ENCODE measurements at regions not wholly inside any gene's neighbourhood (a gene's known extent, or its start where the extent isn't known, plus 50 kb on each side); places are given as distances from the start of the nearest gene placed in this dataset.
"Not testable (repeated sequence)": the region's sequence is repeated elsewhere in the genome, so short reads cannot be mapped to it uniquely, and the experiment has no call there.

- CTCF ChIA-PET = no interaction called here
- WGBS (ENCODE audit: insufficient coverage) = 63% methylated on average over 7 of the region's 7 CpGs
- Histone ChIP-seq H3K4me1 (ENCODE audit: control extremely low read depth in 1 of 4, control insufficient read depth in 4 of 4, insufficient read depth in 4 of 4, low read length in 3 of 4) (no peaks in the 10 kb centered on the region), H3K36me3 (ENCODE audit: control insufficient read depth in 4 of 4, insufficient read depth in 4 of 4, low read length in 3 of 4) (no peaks in the 10 kb centered on the region), H3K4me3 (ENCODE audit: control insufficient read depth in 1 of 7, extremely low read depth in 1 of 7, insufficient read depth in 4 of 7, low read depth in 2 of 7, low read length in 6 of 7) (no peak overlapping the region), H3K27me3 (replicated peaks in 2 of 5; ENCODE audit: control insufficient read depth in 4 of 5, insufficient read depth in 5 of 5, low read length in 4 of 5) (peaks cover 0 to 16% (median 0%) of the 10 kb centered on the region in 5 experiments), H3K9me3 (ENCODE audit: control extremely low read depth in 1 of 5, control insufficient read depth in 4 of 5, insufficient read depth in 2 of 5, low read depth in 1 of 5, low read length in 4 of 5) (no peaks in the 10 kb centered on the region), H3K27ac (ENCODE audit: insufficient read depth in 1 of 2, low read depth in 1 of 2, low read length in 2 of 2, poor library complexity in 1 of 2, severe bottlenecking in 2 of 2) (no peak overlapping the region)
- DNase-seq = no peak
- POLR2A ChIA-PET = no interaction called here
Measured at GRCh38 chr20:60785785-60786184, 466.3 kb upstream of the CDH4 start.

- no peaks in the 10 kb centered on the region for H3K36me3 ChIP-seq (ENCODE audit: control insufficient read depth in 4 of 4, insufficient read depth in 4 of 4, low read length in 3 of 4)
- peaks cover 0 to 19% (median 0%) of the 10 kb centered on the region in 5 experiments for H3K27me3 ChIP-seq (replicated peaks in 2 of 5; ENCODE audit: control insufficient read depth in 4 of 5, insufficient read depth in 5 of 5, low read length in 4 of 5)
- H3K27ac ChIP-seq (ENCODE audit: insufficient read depth in 1 of 2, low read depth in 1 of 2, low read length in 2 of 2, poor library complexity in 1 of 2, severe bottlenecking in 2 of 2) = no peak overlapping the region
- POLR2A ChIA-PET = no interaction called here
- DNase-seq = no peak
- H3K4me1 ChIP-seq (ENCODE audit: control extremely low read depth in 1 of 4, control insufficient read depth in 4 of 4, insufficient read depth in 4 of 4, low read length in 3 of 4) = no peaks in the 10 kb centered on the region
- CTCF ChIA-PET = no interaction called here
- H3K9me3 ChIP-seq (ENCODE audit: control extremely low read depth in 1 of 5, control insufficient read depth in 4 of 5, insufficient read depth in 2 of 5, low read depth in 1 of 5, low read length in 4 of 5) = no peaks in the 10 kb centered on the region
- 91% methylated on average over 4 of the region's 4 CpGs for WGBS (ENCODE audit: insufficient coverage)
- H3K4me3 ChIP-seq (ENCODE audit: control insufficient read depth in 1 of 7, extremely low read depth in 1 of 7, insufficient read depth in 4 of 7, low read depth in 2 of 7, low read length in 6 of 7) = no peak overlapping the region
Measured at GRCh38 chr20:60786686-60787217, 465.3 kb upstream of the CDH4 start.

GRCh38 chr20:60787276-60787675, 464.8 kb upstream of the CDH4 start:
- no peak overlapping the region for H3K4me3 ChIP-seq (ENCODE audit: control insufficient read depth in 1 of 7, extremely low read depth in 1 of 7, insufficient read depth in 4 of 7, low read depth in 2 of 7, low read length in 6 of 7)
- ChIA-PET POLR2A (no interaction called here), CTCF (no interaction called here)
- no peaks in the 10 kb centered on the region for H3K36me3 ChIP-seq (ENCODE audit: control insufficient read depth in 4 of 4, insufficient read depth in 4 of 4, low read length in 3 of 4)
- WGBS (ENCODE audit: insufficient coverage) = 63% methylated on average over 3 of the region's 4 CpGs
- H3K9me3 ChIP-seq (ENCODE audit: control extremely low read depth in 1 of 5, control insufficient read depth in 4 of 5, insufficient read depth in 2 of 5, low read depth in 1 of 5, low read length in 4 of 5) = no peaks in the 10 kb centered on the region
- H3K4me1 ChIP-seq (ENCODE audit: control extremely low read depth in 1 of 4, control insufficient read depth in 4 of 4, insufficient read depth in 4 of 4, low read length in 3 of 4) = no peaks in the 10 kb centered on the region
- no peak for DNase-seq
- H3K27me3 ChIP-seq (replicated peaks in 2 of 5; ENCODE audit: control insufficient read depth in 4 of 5, insufficient read depth in 5 of 5, low read length in 4 of 5) = peaks cover 0 to 19% (median 0%) of the 10 kb centered on the region in 5 experiments
- no peak overlapping the region for H3K27ac ChIP-seq (ENCODE audit: insufficient read depth in 1 of 2, low read depth in 1 of 2, low read length in 2 of 2, poor library complexity in 1 of 2, severe bottlenecking in 2 of 2)

- no peak overlapping the region for H3K4me3 ChIP-seq (ENCODE audit: control insufficient read depth in 1 of 7, extremely low read depth in 1 of 7, insufficient read depth in 4 of 7, low read depth in 2 of 7, low read length in 6 of 7)
- H3K27me3 ChIP-seq (replicated peaks in 2 of 5; ENCODE audit: control insufficient read depth in 4 of 5, insufficient read depth in 5 of 5, low read length in 4 of 5) = peaks cover 0 to 21% (median 0%) of the 10 kb centered on the region in 5 experiments
- H3K9me3 ChIP-seq (ENCODE audit: control extremely low read depth in 1 of 5, control insufficient read depth in 4 of 5, insufficient read depth in 2 of 5, low read depth in 1 of 5, low read length in 4 of 5) = no peaks in the 10 kb centered on the region
- ChIA-PET POLR2A (no interaction called here), CTCF (no interaction called here)
- no peaks in the 10 kb centered on the region for H3K36me3 ChIP-seq (ENCODE audit: control insufficient read depth in 4 of 4, insufficient read depth in 4 of 4, low read length in 3 of 4)
- no peaks in the 10 kb centered on the region for H3K4me1 ChIP-seq (ENCODE audit: control extremely low read depth in 1 of 4, control insufficient read depth in 4 of 4, insufficient read depth in 4 of 4, low read length in 3 of 4)
- WGBS (ENCODE audit: insufficient coverage) = 76% methylated on average over 3 of the region's 3 CpGs
- H3K27ac ChIP-seq (ENCODE audit: insufficient read depth in 1 of 2, low read depth in 1 of 2, low read length in 2 of 2, poor library complexity in 1 of 2, severe bottlenecking in 2 of 2) = no peak overlapping the region
- no peak for DNase-seq
Measured at GRCh38 chr20:60788070-60788469, 464.0 kb upstream of the CDH4 start.

- POLR2A ChIA-PET = no interaction called here
- no peak overlapping the region for H3K4me3 ChIP-seq (ENCODE audit: control insufficient read depth in 1 of 7, extremely low read depth in 1 of 7, insufficient read depth in 4 of 7, low read depth in 2 of 7, low read length in 6 of 7)
- CTCF ChIA-PET = no interaction called here
- H3K27me3 ChIP-seq (replicated peaks in 2 of 5; ENCODE audit: control insufficient read depth in 4 of 5, insufficient read depth in 5 of 5, low read length in 4 of 5) = peaks cover 0 to 21% (median 0%) of the 10 kb centered on the region in 5 experiments
- H3K9me3 ChIP-seq (ENCODE audit: control extremely low read depth in 1 of 5, control insufficient read depth in 4 of 5, insufficient read depth in 2 of 5, low read depth in 1 of 5, low read length in 4 of 5) = no peaks in the 10 kb centered on the region
- 98% methylated on average over 10 of the region's 10 CpGs for WGBS (ENCODE audit: insufficient coverage)
- H3K4me1 ChIP-seq (ENCODE audit: control extremely low read depth in 1 of 4, control insufficient read depth in 4 of 4, insufficient read depth in 4 of 4, low read length in 3 of 4) = no peaks in the 10 kb centered on the region
- no peak for DNase-seq
- no peak overlapping the region for H3K27ac ChIP-seq (ENCODE audit: insufficient read depth in 1 of 2, low read depth in 1 of 2, low read length in 2 of 2, poor library complexity in 1 of 2, severe bottlenecking in 2 of 2)
- no peaks in the 10 kb centered on the region for H3K36me3 ChIP-seq (ENCODE audit: control insufficient read depth in 4 of 4, insufficient read depth in 4 of 4, low read length in 3 of 4)
Measured at GRCh38 chr20:60789399-60789798, 462.7 kb upstream of the CDH4 start.

GRCh38 chr20:60790339-60790738, 461.7 kb upstream of the CDH4 start:
- POLR2A ChIA-PET; DNase-seq; H3K27ac ChIP-seq (ENCODE audit: insufficient read depth in 1 of 2, low read depth in 1 of 2, low read length in 2 of 2, poor library complexity in 1 of 2, severe bottlenecking in 2 of 2); CTCF ChIA-PET; H3K9me3 ChIP-seq (ENCODE audit: control extremely low read depth in 1 of 5, control insufficient read depth in 4 of 5, insufficient read depth in 2 of 5, low read depth in 1 of 5, low read length in 4 of 5); H3K4me3 ChIP-seq (ENCODE audit: control insufficient read depth in 1 of 7, extremely low read depth in 1 of 7, insufficient read depth in 4 of 7, low read depth in 2 of 7, low read length in 6 of 7); H3K4me1 ChIP-seq (ENCODE audit: control extremely low read depth in 1 of 4, control insufficient read depth in 4 of 4, insufficient read depth in 4 of 4, low read length in 3 of 4); H3K36me3 ChIP-seq (ENCODE audit: control insufficient read depth in 4 of 4, insufficient read depth in 4 of 4, low read length in 3 of 4): not testable (repeated sequence)
- peaks cover 0 to 18% (median 0%) of the 10 kb centered on the region in 5 experiments for H3K27me3 ChIP-seq (replicated peaks in 2 of 5; ENCODE audit: control insufficient read depth in 4 of 5, insufficient read depth in 5 of 5, low read length in 4 of 5)
- 100% methylated on average over 2 of the region's 3 CpGs for WGBS (ENCODE audit: insufficient coverage)

- ChIA-PET POLR2A (no interaction called here), CTCF (no interaction called here)
- no peak for DNase-seq
- Histone ChIP-seq H3K27ac (ENCODE audit: insufficient read depth in 1 of 2, low read depth in 1 of 2, low read length in 2 of 2, poor library complexity in 1 of 2, severe bottlenecking in 2 of 2) (no peak overlapping the region), H3K4me1 (ENCODE audit: control extremely low read depth in 1 of 4, control insufficient read depth in 4 of 4, insufficient read depth in 4 of 4, low read length in 3 of 4) (no peaks in the 10 kb centered on the region), H3K36me3 (ENCODE audit: control insufficient read depth in 4 of 4, insufficient read depth in 4 of 4, low read length in 3 of 4) (no peaks in the 10 kb centered on the region), H3K4me3 (ENCODE audit: control insufficient read depth in 1 of 7, extremely low read depth in 1 of 7, insufficient read depth in 4 of 7, low read depth in 2 of 7, low read length in 6 of 7) (no peak overlapping the region), H3K27me3 (replicated peaks in 2 of 5; ENCODE audit: control insufficient read depth in 4 of 5, insufficient read depth in 5 of 5, low read length in 4 of 5) (peaks cover 0 to 7% (median 0%) of the 10 kb centered on the region in 5 experiments), H3K9me3 (ENCODE audit: control extremely low read depth in 1 of 5, control insufficient read depth in 4 of 5, insufficient read depth in 2 of 5, low read depth in 1 of 5, low read length in 4 of 5) (no peaks in the 10 kb centered on the region)
- WGBS (ENCODE audit: insufficient coverage) = 100% methylated on average over 1 of the region's 1 CpG
Measured at GRCh38 chr20:60791823-60792222, 460.2 kb upstream of the CDH4 start.

Data from common myeloid progenitor, CD34-positive (primary cell).